PC-3 (cell line): ENCODE measurements at regions not wholly inside any gene's neighbourhood (a gene's known extent, or its start where the extent isn't known, plus 50 kb on each side); places are given as distances from the start of the nearest gene placed in this dataset.
"Not testable (repeated sequence)": the region's sequence is repeated elsewhere in the genome, so short reads cannot be mapped to it uniquely, and the experiment has no call there.

Experiments used
- EZH2 ChIP-seq: fragments of 300-600 bp; sonication (generic); IDR thresholded peaks from one replicate; pipeline ENCODE4 v1.6.1; 2017; ENCODE audit warnings: antibody characterized with exemption, mild to moderate bottlenecking, low read length; ENCODE audit not compliant: unreplicated experiment
- TF ChIP-seq, protein P1 (sequence below): fragments of 300-600 bp; sonication (generic); conservative IDR thresholded peaks from 2 replicates; pipeline ENCODE4 v1.5.1; 2017; ENCODE audit warnings: antibody characterized with exemption, low read depth, mild to moderate bottlenecking, low read length

GRCh38 chr15:37427393-37427792 lies 327.0 kb upstream of the MEIS2 start:
- TF ChIP-seq, protein P1, sequence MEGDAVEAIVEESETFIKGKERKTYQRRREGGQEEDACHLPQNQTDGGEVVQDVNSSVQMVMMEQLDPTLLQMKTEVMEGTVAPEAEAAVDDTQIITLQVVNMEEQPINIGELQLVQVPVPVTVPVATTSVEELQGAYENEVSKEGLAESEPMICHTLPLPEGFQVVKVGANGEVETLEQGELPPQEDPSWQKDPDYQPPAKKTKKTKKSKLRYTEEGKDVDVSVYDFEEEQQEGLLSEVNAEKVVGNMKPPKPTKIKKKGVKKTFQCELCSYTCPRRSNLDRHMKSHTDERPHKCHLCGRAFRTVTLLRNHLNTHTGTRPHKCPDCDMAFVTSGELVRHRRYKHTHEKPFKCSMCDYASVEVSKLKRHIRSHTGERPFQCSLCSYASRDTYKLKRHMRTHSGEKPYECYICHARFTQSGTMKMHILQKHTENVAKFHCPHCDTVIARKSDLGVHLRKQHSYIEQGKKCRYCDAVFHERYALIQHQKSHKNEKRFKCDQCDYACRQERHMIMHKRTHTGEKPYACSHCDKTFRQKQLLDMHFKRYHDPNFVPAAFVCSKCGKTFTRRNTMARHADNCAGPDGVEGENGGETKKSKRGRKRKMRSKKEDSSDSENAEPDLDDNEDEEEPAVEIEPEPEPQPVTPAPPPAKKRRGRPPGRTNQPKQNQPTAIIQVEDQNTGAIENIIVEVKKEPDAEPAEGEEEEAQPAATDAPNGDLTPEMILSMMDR = not testable (repeated sequence)
- not testable (repeated sequence) for TF ChIP-seq EZH2
